ENCODE measurements at regions not wholly inside any gene's neighbourhood (a gene's known extent, or its start where the extent isn't known, plus 50 kb on each side); places are given as distances from the start of the nearest gene placed in this dataset.

- no peak for TF ChIP-seq PHF8 (IDR thresholded peaks at IDR 0.05; ENCODE audit: borderline replicate concordance, low read depth)
- TF ChIP-seq, protein P1, sequence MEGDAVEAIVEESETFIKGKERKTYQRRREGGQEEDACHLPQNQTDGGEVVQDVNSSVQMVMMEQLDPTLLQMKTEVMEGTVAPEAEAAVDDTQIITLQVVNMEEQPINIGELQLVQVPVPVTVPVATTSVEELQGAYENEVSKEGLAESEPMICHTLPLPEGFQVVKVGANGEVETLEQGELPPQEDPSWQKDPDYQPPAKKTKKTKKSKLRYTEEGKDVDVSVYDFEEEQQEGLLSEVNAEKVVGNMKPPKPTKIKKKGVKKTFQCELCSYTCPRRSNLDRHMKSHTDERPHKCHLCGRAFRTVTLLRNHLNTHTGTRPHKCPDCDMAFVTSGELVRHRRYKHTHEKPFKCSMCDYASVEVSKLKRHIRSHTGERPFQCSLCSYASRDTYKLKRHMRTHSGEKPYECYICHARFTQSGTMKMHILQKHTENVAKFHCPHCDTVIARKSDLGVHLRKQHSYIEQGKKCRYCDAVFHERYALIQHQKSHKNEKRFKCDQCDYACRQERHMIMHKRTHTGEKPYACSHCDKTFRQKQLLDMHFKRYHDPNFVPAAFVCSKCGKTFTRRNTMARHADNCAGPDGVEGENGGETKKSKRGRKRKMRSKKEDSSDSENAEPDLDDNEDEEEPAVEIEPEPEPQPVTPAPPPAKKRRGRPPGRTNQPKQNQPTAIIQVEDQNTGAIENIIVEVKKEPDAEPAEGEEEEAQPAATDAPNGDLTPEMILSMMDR (IDR thresholded peaks at IDR 0.05): no peak
- TF ChIP-seq RNF2 (IDR thresholded peaks at IDR 0.05; ENCODE audit: borderline replicate concordance, low read depth): no peak
- TF ChIP-seq POLR2A (IDR thresholded peaks at IDR 0.05; ENCODE audit: low read length): no peak
- no peak for TF ChIP-seq RAD21 (conservative IDR thresholded peaks at IDR 0.05 in 1 of 2, IDR thresholded peaks at IDR 0.05 in 1 of 2)
- TF ChIP-seq MAX (IDR thresholded peaks at IDR 0.05): no peak
- TF ChIP-seq FOXS1 (CRISPR knock-in tag; IDR thresholded peaks at IDR 0.05): no peak
- TF ChIP-seq RFX5 (IDR thresholded peaks at IDR 0.05): no peak
- no peak for TF ChIP-seq EP300 (IDR thresholded peaks at IDR 0.05)
- TF ChIP-seq JUN (IDR thresholded peaks at IDR 0.05): no peak
- no peak for TF ChIP-seq SREBF2 (IDR thresholded peaks at IDR 0.05)
- no peak for TF ChIP-seq ESRRA (IDR thresholded peaks at IDR 0.05; ENCODE audit: borderline replicate concordance, low read length)
- no peak for TF ChIP-seq CEBPB (IDR thresholded peaks at IDR 0.05)
Measured at GRCh38 chr7:136053689-136054485, 76.7 kb upstream of the MTPN start.
